Endodermal cell (in vitro differentiated cells): ENCODE measurements at regions not wholly inside any gene's neighbourhood (a gene's known extent, or its start where the extent isn't known, plus 50 kb on each side); places are given as distances from the start of the nearest gene placed in this dataset.

ENCODE experiments used
- DNase-seq: peaks from one replicate; pipeline ENCODE4 v3.0.0-alpha.2; 2017
- H3K27ac ChIP-seq: 2 replicates; pipeline ENCODE4 v1.5.1; 2013; ENCODE audit warnings: mild to moderate bottlenecking, low read depth, low read length, moderate library complexity
- H3K27me3 ChIP-seq: 2 replicates; pipeline ENCODE4 v1.6.1; 2013; ENCODE audit warnings: mild to moderate bottlenecking, low read length, moderate library complexity; ENCODE audit not compliant: insufficient read depth, control insufficient read depth, poor library complexity, severe bottlenecking
- H3K36me3 ChIP-seq: 2 replicates; pipeline ENCODE4 v1.7.0; 2013; ENCODE audit warnings: mild to moderate bottlenecking, low read length, moderate library complexity; ENCODE audit not compliant: control insufficient read depth, insufficient read depth
- H3K4me1 ChIP-seq: one replicate; pipeline ENCODE4 v1.7.0; 2013; ENCODE audit warnings: low read length; ENCODE audit not compliant: control insufficient read depth, insufficient read depth
- H3K4me3 ChIP-seq: 2 replicates; pipeline ENCODE4 v1.5.1; 2013; ENCODE audit warnings: mild to moderate bottlenecking, low read length, moderate library complexity
- H3K9ac ChIP-seq: 2 replicates; pipeline ENCODE4 v1.6.1; 2013; ENCODE audit warnings: mild to moderate bottlenecking, low read length, moderate library complexity; ENCODE audit not compliant: poor library complexity, severe bottlenecking; ENCODE audit errors: extremely low read depth
- H3K9me3 ChIP-seq: 2 replicates; pipeline ENCODE4 v1.6.1; 2013; ENCODE audit warnings: mild to moderate bottlenecking, low read length, moderate library complexity; ENCODE audit not compliant: control insufficient read depth
- H3K27ac Mint-ChIP-seq: 2 replicates; pipeline ENCODE4 v1.8.0; 2020; ENCODE audit warnings: mixed read lengths
- H3K27me3 Mint-ChIP-seq: 2 replicates; pipeline ENCODE4 v1.8.0; 2021; ENCODE audit warnings: mild to moderate bottlenecking, mixed read lengths; ENCODE audit not compliant: insufficient read depth
- H3K36me3 Mint-ChIP-seq: 2 replicates; pipeline ENCODE4 v1.8.0; 2020; ENCODE audit warnings: low read depth, mixed read lengths
- H3K4me1 Mint-ChIP-seq: 2 replicates; pipeline ENCODE4 v1.8.0; 2020; ENCODE audit warnings: mixed read lengths
- H3K4me3 Mint-ChIP-seq: 2 replicates; pipeline ENCODE4 v1.8.0; 2020; ENCODE audit warnings: mild to moderate bottlenecking, moderate library complexity, mixed read lengths
- H3K9me3 Mint-ChIP-seq: 2 replicates; pipeline ENCODE4 v1.8.0; 2020; ENCODE audit warnings: mild to moderate bottlenecking, mixed read lengths
- WGBS, 2 experiments: methylation state at CpG; one replicate each; pipeline versions ENCODE4 v1.1.5 to v1.1.7; 2013; ENCODE audit warnings: missing lambda C conversion rate in 2 of 2, mixed read lengths in 1 of 2; ENCODE audit not compliant: insufficient coverage in 1 of 2, insufficient read length in 1 of 2; 5-methylcytosine and 5-hydroxymethylcytosine counted together
- TF ChIP-seq, protein P1 (sequence below): fragments of 200-600 bp; sonication (generic); conservative IDR thresholded peaks from 2 replicates; pipeline ENCODE4 v1.5.0; 2021; ENCODE audit warnings: antibody characterized with exemption, mild to moderate bottlenecking

DNA sequence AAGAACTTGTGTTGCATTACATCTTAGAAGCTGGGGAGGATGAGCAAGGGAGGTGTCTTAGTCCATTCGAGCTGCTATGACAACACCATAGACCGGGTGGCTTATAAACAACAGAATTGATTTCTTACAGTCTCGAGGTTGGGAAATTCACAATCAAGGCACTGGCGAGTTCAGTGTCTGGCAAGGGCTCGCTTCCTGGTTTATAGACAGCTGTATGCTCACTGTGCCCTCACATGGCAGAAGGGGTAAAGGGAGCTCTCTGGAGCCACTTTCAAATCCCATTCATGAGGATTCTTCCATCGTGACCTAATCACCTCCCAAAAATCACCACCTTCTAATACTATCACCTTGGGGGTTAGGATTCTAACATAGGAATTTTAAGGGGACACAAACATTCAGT, 150.0 kb upstream of the NECTIN1 start:
- Histone ChIP-seq H3K9ac (no peak overlapping the region), H3K27me3 (peaks cover 7% of the 10 kb centered on the region), H3K9me3 (no peaks in the 10 kb centered on the region), H3K27ac (no peak overlapping the region), H3K4me3 (no peak overlapping the region), H3K36me3 (no peaks in the 10 kb centered on the region), H3K4me1 (peaks cover 18% of the 10 kb centered on the region)
- WGBS, 2 experiments: 95 to 98% methylated on average over 5 to 6 of the region's 6 CpGs
- DNase-seq: no peak
- no peaks in the 10 kb centered on the region for H3K36me3 Mint-ChIP-seq
- H3K9me3 Mint-ChIP-seq: no peaks in the 10 kb centered on the region
- peaks cover 21% of the 10 kb centered on the region for H3K4me1 Mint-ChIP-seq
- TF ChIP-seq, protein P1, sequence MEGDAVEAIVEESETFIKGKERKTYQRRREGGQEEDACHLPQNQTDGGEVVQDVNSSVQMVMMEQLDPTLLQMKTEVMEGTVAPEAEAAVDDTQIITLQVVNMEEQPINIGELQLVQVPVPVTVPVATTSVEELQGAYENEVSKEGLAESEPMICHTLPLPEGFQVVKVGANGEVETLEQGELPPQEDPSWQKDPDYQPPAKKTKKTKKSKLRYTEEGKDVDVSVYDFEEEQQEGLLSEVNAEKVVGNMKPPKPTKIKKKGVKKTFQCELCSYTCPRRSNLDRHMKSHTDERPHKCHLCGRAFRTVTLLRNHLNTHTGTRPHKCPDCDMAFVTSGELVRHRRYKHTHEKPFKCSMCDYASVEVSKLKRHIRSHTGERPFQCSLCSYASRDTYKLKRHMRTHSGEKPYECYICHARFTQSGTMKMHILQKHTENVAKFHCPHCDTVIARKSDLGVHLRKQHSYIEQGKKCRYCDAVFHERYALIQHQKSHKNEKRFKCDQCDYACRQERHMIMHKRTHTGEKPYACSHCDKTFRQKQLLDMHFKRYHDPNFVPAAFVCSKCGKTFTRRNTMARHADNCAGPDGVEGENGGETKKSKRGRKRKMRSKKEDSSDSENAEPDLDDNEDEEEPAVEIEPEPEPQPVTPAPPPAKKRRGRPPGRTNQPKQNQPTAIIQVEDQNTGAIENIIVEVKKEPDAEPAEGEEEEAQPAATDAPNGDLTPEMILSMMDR: no peak
- peaks cover 4% of the 10 kb centered on the region for H3K27me3 Mint-ChIP-seq
- H3K4me3 Mint-ChIP-seq: no peak overlapping the region
- H3K27ac Mint-ChIP-seq: no peak overlapping the region

DNA sequence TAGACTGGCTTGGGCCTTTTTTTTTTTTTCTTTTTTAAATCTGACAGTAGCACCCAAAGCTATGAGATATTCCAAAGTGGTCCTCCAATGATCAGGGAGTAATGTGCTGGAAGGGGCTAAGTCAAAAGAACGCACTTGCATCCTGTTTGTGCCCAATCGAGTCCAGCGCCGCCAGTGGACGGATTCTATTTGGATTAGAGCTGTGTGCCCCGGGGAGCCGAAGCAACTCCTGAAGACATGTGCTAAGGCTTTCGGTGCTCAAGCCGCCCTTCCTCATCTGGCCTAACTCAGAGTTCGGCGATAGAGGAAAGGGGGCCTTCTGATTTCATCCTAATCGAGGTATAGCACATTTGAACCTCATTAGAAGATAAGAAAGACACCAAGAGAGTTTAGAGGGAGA, 147.8 kb upstream of the NECTIN1 start:
- peaks cover 4% of the 10 kb centered on the region for H3K27me3 Mint-ChIP-seq
- no peaks in the 10 kb centered on the region for H3K9me3 Mint-ChIP-seq
- no peak overlapping the region for H3K27ac ChIP-seq
- peaks cover 21% of the 10 kb centered on the region for H3K4me1 Mint-ChIP-seq
- no peak overlapping the region for H3K27ac Mint-ChIP-seq
- no peak overlapping the region for H3K4me3 Mint-ChIP-seq
- H3K4me1 ChIP-seq: peaks cover 19% of the 10 kb centered on the region
- H3K27me3 ChIP-seq: no peaks in the 10 kb centered on the region
- no peaks in the 10 kb centered on the region for H3K36me3 Mint-ChIP-seq
- H3K36me3 ChIP-seq: no peaks in the 10 kb centered on the region
- H3K4me3 ChIP-seq: no peak overlapping the region
- TF ChIP-seq, protein P1: no peak
- 91 to 98% methylated on average over 12 of the region's 12 CpGs for WGBS, 2 experiments
- no peaks in the 10 kb centered on the region for H3K9me3 ChIP-seq
- H3K9ac ChIP-seq: no peak overlapping the region
- no peak for DNase-seq

DNA sequence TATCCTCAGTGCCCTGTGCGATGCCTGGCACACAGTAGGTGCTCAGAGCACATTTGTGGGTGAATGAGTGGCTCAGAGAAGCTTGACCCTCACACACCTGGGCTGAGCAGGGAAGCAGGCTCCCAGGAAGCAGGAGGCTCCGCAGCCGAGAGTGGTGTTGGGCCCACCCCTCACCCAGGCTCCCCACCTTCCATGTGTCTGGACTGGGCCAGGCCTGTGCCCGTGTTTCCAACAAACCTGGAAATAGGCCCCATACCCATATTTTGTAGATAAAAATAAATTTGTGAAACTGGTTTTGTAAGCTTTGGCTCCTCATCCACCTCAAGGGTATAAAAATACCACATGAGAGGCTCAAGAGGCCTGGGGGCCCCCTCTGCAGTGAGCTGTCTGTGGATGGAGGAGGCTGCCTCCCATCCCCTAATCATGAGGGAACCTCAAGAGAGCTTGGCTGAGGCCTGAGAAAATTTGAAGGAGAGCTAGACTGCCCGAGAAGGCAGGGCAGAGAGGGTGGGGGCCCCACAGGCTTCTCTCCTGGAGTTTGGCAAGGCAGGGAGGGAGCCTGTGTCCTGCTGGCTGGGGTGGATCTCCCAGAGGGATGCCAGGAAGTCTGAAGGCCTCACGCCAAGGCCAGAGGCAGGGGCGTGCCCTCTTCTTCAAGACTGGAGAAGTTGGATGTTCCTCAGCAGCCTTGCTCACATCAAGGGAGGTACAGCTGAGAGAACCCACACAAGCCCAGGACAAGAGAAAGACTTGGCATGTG, 147.0 kb upstream of the NECTIN1 start:
- H3K36me3 ChIP-seq: no peaks in the 10 kb centered on the region
- TF ChIP-seq, protein P1: no peak
- Mint-ChIP-seq H3K4me1 (peaks cover 21% of the 10 kb centered on the region), H3K36me3 (no peaks in the 10 kb centered on the region), H3K27me3 (peaks cover 4% of the 10 kb centered on the region), H3K27ac (no peak overlapping the region), H3K9me3 (no peaks in the 10 kb centered on the region), H3K4me3 (no peak overlapping the region)
- DNase-seq: no peak
- peaks cover 8% of the 10 kb centered on the region for H3K27me3 ChIP-seq
- no peaks in the 10 kb centered on the region for H3K9me3 ChIP-seq
- peaks cover 19% of the 10 kb centered on the region for H3K4me1 ChIP-seq
- WGBS, 2 experiments: 91 to 100% methylated on average over 1 to 7 of the region's 7 CpGs
- H3K4me3 ChIP-seq: no peak overlapping the region
- H3K9ac ChIP-seq: no peak overlapping the region
- H3K27ac ChIP-seq: no peak overlapping the region
